Spleen (tissue), 11 donors: ENCODE measurements at regions not wholly inside any gene's neighbourhood (a gene's known extent, or its start where the extent isn't known, plus 50 kb on each side); places are given as distances from the start of the nearest gene placed in this dataset.
"Not testable (repeated sequence)": the region's sequence is repeated elsewhere in the genome, so short reads cannot be mapped to it uniquely, and the experiment has no call there.

Experiments
- DNase-seq: peaks from one replicate; pipeline ENCODE4 v3.0.0-alpha.2; 2020
- H3K27ac ChIP-seq, 8 donors: fragments of 200-600 bp; sonication (generic) in 7 of 8; 1 replicate in 4 of 8; 2 replicates in 4 of 8; pipeline versions ENCODE4 v1.5.0 to v1.8.0; 2016 to 2021; ENCODE audit warnings: inconsistent platforms in 4 of 8, mild to moderate bottlenecking in 4 of 8, moderate library complexity in 1 of 8
- H3K27me3 ChIP-seq, 7 donors: fragments of 200-600 bp; sonication (generic) in 6 of 7; replicated peaks in 1 of 7; 1 replicate in 4 of 7; 2 replicates in 3 of 7; pipeline versions ENCODE4 v1.5.0 to v1.8.0; 2016 to 2021; ENCODE audit warnings: inconsistent platforms in 3 of 7, mild to moderate bottlenecking in 1 of 7
- H3K36me3 ChIP-seq, 6 donors: fragments of 200-600 bp; sonication (generic) in 5 of 6; 1 replicate in 4 of 6; 2 replicates in 2 of 6; pipeline versions ENCODE4 v1.5.0 to v1.8.0; 2016 to 2021; ENCODE audit warnings: inconsistent platforms in 2 of 6
- H3K4me1 ChIP-seq, 6 donors: fragments of 200-600 bp; sonication (generic) in 5 of 6; 1 replicate in 3 of 6; 2 replicates in 3 of 6; pipeline versions ENCODE4 v1.5.0 to v1.8.0; 2016 to 2021; ENCODE audit warnings: inconsistent platforms in 3 of 6
- H3K4me3 ChIP-seq, 8 donors: fragments of 200-600 bp; sonication (generic) in 7 of 8; 1 replicate in 4 of 8; 2 replicates in 4 of 8; pipeline versions ENCODE4 v1.5.0 to v1.8.0; 2016 to 2021; ENCODE audit warnings: inconsistent platforms in 4 of 8, mild to moderate bottlenecking in 4 of 8, moderate library complexity in 2 of 8
- H3K9me3 ChIP-seq, 8 donors: fragments of 200-600 bp; sonication (generic) in 7 of 8; 1 replicate in 4 of 8; 2 replicates in 4 of 8; pipeline versions ENCODE4 v1.5.0 to v1.8.0; 2016 to 2021; ENCODE audit warnings: inconsistent platforms in 4 of 8
- POLR2A ChIP-seq, 3 donors: fragments of 450-650 bp; IDR thresholded peaks; one replicate each; pipeline ENCODE4 v1.5.1; 2017; ENCODE audit warnings: antibody characterized with exemption in 3 of 3, mild to moderate bottlenecking in 1 of 3
- POLR2AphosphoS5 ChIP-seq, 3 donors: sonication (generic); formaldehyde crosslinking; IDR thresholded peaks; one replicate each; pipeline ENCODE4 v1.5.1; 2017; ENCODE audit warnings: antibody characterized with exemption in 3 of 3
- WGBS, 5 donors: extraction: QIAGEN DNeasy Blood & Tissue Kit in 3 of 5; methylation state at CpG; one replicate each; pipeline versions ENCODE4 v1.1.5 to v1.1.7; 2013 to 2018; 5-methylcytosine and 5-hydroxymethylcytosine counted together
- intact Hi-C: fragments of 100-400 bp; cut with DNase I; formaldehyde crosslinking; loops from one replicate; pipeline ENCODE4 v1.15.0; 2023; ENCODE audit warnings: low total_unique reads
- TF ChIP-seq, protein P1 (sequence below), 11 experiments: fragments of 200-600 bp in 7 of 11; fragments of 450-650 bp in 4 of 11; sonication (generic) in 4 of 11; IDR thresholded peaks in 8 of 11; conservative IDR thresholded peaks in 3 of 11; 1 replicate in 7 of 11; 2 replicates in 4 of 11; pipeline versions ENCODE4 v1.4.0 to v1.8.0; 2016 to 2021; ENCODE audit warnings: antibody characterized with exemption in 11 of 11, inconsistent platforms in 4 of 11, mild to moderate bottlenecking in 1 of 11
- donor health status: healthy with polysubstance abuse.
- donor health status: DM: no; HTN: no; CAD: no; lungs with moderate emphysema.
- donor health status: DM: no; HTN: no; CAD: no.
- donor health status: Bipolar disorder and iron deficiency.
- donor health status: healthy.
- donor health status: DM: no; HTN: no; CAD: no.
- donor health status: DM: yes; HTN: yes; CAD: no.

DNA sequence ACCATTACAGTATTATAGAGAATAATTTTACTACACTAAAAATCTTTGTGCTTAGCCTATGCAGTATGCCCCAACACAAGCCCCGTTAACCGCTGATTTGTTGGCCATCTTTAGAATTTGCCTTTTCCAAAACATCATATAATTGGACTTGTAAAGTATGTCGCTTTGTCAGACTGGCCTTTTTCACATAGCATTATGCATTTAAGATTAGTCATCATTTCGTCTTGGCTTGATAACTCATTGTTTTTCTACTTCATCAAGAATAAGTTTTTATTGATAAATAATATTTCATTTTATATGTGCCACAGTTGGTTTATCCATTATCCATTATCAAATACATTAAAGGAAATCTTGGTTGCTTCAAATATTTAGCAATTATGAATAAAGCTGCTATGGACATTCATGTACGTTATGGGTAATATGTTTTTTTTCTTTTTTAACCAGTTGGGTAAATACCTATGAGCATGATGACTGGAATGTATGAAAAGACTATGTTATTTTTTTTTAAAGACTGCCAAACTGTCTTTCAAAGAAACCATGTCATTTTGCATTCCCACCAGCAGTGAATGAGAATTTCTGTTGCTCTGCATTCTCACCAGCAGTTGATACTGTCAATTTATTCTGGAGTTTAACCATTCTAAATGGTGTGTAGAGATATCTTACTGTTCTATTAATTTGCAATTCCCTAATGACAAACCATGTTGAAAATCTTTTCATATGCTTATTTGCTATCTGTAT, 273.1 kb upstream of the KCND2 start:
- Histone ChIP-seq H3K4me3 (no peak overlapping the region), H3K9me3 (peaks cover 0 to 13% (median 5%) of the 10 kb centered on the region in 8 donors), H3K4me1 (no peaks in the 10 kb centered on the region), H3K27ac (no peak overlapping the region), H3K27me3 (no peaks in the 10 kb centered on the region), H3K36me3 (no peaks in the 10 kb centered on the region)
- intact Hi-C loops = no loop called here
- TF ChIP-seq, protein P1, sequence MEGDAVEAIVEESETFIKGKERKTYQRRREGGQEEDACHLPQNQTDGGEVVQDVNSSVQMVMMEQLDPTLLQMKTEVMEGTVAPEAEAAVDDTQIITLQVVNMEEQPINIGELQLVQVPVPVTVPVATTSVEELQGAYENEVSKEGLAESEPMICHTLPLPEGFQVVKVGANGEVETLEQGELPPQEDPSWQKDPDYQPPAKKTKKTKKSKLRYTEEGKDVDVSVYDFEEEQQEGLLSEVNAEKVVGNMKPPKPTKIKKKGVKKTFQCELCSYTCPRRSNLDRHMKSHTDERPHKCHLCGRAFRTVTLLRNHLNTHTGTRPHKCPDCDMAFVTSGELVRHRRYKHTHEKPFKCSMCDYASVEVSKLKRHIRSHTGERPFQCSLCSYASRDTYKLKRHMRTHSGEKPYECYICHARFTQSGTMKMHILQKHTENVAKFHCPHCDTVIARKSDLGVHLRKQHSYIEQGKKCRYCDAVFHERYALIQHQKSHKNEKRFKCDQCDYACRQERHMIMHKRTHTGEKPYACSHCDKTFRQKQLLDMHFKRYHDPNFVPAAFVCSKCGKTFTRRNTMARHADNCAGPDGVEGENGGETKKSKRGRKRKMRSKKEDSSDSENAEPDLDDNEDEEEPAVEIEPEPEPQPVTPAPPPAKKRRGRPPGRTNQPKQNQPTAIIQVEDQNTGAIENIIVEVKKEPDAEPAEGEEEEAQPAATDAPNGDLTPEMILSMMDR (IDR thresholded peaks at IDR 0.05 in 8 of 11, conservative IDR thresholded peaks at IDR 0.05 in 3 of 11) = no peak
- TF ChIP-seq POLR2A (IDR thresholded peaks at IDR 0.05) (no peak), POLR2AphosphoS5 (IDR thresholded peaks at IDR 0.05) (no peak)
- 83 to 93% (median 87%) methylated on average over 5 of the region's 5 CpGs for WGBS, 5 donors
- DNase-seq = no peak

DNA sequence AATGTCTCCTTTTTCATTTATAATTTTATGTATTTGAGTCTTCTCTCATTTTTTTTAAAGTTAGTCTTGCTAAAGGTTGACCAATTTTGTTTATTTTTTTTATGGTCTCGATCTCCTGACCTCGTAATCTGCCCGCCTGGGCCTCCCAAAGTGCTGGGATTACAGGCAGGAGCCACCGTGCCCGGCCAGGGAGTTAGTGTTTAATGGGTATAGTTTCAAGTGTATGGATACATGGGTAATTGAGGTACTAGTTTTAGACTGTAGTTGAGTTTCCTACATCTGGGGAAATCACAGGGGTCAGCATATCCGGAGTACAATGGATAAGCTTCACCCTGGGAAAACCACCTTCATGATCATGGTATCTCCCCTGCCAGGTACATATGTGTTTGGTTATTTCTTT, 267.3 kb upstream of the KCND2 start:
- Histone ChIP-seq H3K9me3 (peaks cover 0 to 9% (median 0%) of the 10 kb centered on the region in 8 donors), H3K27ac (no peak overlapping the region), H3K36me3 (no peaks in the 10 kb centered on the region), H3K27me3 (no peaks in the 10 kb centered on the region), H3K4me1 (no peaks in the 10 kb centered on the region), H3K4me3 (no peak overlapping the region)
- WGBS, 5 donors = 80 to 86% (median 84%) methylated on average over 6 of the region's 6 CpGs
- intact Hi-C loops = no loop called here
- DNase-seq = no peak
- no peak for TF ChIP-seq POLR2A (IDR thresholded peaks at IDR 0.05)
- TF ChIP-seq, protein P1 (IDR thresholded peaks at IDR 0.05 in 8 of 11, conservative IDR thresholded peaks at IDR 0.05 in 3 of 11) = no peak
- no peak for TF ChIP-seq POLR2AphosphoS5 (IDR thresholded peaks at IDR 0.05)

DNA sequence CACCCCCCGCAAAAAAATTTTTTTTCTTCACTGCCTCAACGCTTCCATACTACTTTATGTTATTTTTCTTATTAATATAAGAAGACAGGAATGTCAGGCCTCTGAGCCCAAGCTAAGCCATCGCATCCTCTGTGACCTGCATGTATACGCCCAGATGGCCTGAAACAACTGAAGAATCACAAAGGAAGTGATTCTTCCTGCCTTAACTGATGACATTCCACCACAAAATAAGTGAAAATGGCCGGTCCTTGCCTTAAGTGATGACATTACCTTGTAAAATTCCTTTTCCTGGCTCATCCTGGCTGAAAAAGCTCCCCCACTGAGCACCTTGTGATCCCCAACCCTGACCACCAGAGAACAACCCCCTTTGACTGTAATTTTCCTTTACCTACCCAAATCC, 258.7 kb upstream of the KCND2 start:
- H3K36me3 ChIP-seq, H3K4me3 ChIP-seq, intact Hi-C loops, H3K27ac ChIP-seq, DNase-seq, H3K4me1 ChIP-seq, H3K27me3 ChIP-seq, H3K9me3 ChIP-seq: not testable (repeated sequence)
- whole genome bisulfite sequencing, 5 donors = 73 to 84% (median 75%) methylated on average over 5 of the region's 5 CpGs

DNA sequence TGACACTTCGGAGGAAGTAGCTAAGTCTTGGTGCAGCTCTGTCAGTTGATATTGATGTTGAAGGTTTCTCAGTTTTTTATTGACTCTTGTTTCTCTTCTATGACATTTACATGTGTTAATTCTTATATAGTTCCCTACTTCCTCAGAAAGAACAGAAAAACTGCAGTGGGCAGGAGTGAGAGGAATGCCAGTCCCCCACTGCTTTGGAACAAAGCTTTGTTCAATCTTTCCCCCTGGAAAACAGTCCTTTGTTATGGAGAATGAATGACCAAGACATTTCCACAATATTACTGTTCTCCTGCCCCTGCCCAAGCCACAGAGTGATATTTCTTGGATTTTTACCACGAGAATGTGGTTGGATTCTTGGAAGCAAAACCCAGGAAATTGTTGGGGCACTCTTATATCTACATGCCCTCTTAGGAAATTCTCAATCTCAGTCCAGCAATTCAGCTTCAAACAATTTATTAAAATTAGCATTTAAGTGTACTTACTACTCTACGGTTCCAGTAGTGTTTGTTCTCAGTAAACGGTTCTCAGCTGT, 258.0 kb upstream of the KCND2 start:
- no peak overlapping the region for H3K27ac ChIP-seq
- no peaks in the 10 kb centered on the region for H3K27me3 ChIP-seq
- TF ChIP-seq POLR2A (IDR thresholded peaks at IDR 0.05) (no peak), POLR2AphosphoS5 (IDR thresholded peaks at IDR 0.05) (no peak)
- TF ChIP-seq, protein P1 (IDR thresholded peaks at IDR 0.05 in 8 of 11, conservative IDR thresholded peaks at IDR 0.05 in 3 of 11) = no peak
- H3K4me3 ChIP-seq = no peak overlapping the region
- no peaks in the 10 kb centered on the region for H3K36me3 ChIP-seq
- 49 to 53% (median 50%) methylated on average over 4 of the region's 4 CpGs for WGBS, 5 donors
- intact Hi-C loops = no loop called here
- DNase-seq = no peak
- no peaks in the 10 kb centered on the region for H3K9me3 ChIP-seq
- H3K4me1 ChIP-seq = no peaks in the 10 kb centered on the region
